ENCODE measurements at regions not wholly inside any gene's neighbourhood (a gene's known extent, or its start where the extent isn't known, plus 50 kb on each side); places are given as distances from the start of the nearest gene placed in this dataset.

- no peak overlapping the region for H3K27ac ChIP-seq
- DNase-seq, result no peak
- H3K4me1 ChIP-seq, result peaks cover 0 to under 1% (median 0%) of the 10 kb centered on the region in 4 donors
- TF ChIP-seq CTCF (IDR thresholded peaks at IDR 0.05) (no peak), POLR2A (IDR thresholded peaks at IDR 0.05) (no peak), POLR2AphosphoS5 (IDR thresholded peaks at IDR 0.05) (no peak), EP300 (IDR thresholded peaks at IDR 0.05; ENCODE audit: low read depth) (no peak)
- in situ Hi-C loops (cut with MboI; ENCODE audit: low pct_ligation_motif_present in 1 of 4, low pct_unique_long_range_greater_than_20kb in 1 of 4, low sequenced_read_pairs in 3 of 4) (loop anchor here in 1 of 4 donors (25.0 kb wide), 1 partner anchor 112 kb away; no protein-coding TSS in a partner anchor), intact Hi-C loops (cut with DNase I; ENCODE audit: low total_unique reads) (no loop called here)
- H3K36me3 ChIP-seq, result no peaks in the 10 kb centered on the region
- no peaks in the 10 kb centered on the region for H3K27me3 ChIP-seq
- peaks cover 8 to 9% of the 10 kb centered on the region in 2 donors for H3K9me3 ChIP-seq
- no peak overlapping the region for H3K4me3 ChIP-seq
- WGBS, 2 donors (ENCODE audit: low coverage in 1 of 2), result 80 to 86% methylated on average over 1 of the region's 1 CpG
These were observed 535.8 kb downstream of the SPATA31D1 start for GRCh38 chr9:82524407-82524806.

- H3K4me1 ChIP-seq, result no peaks in the 10 kb centered on the region
- H3K4me3 ChIP-seq, result no peak overlapping the region
- H3K27ac ChIP-seq, result no peak overlapping the region
- intact Hi-C loops (cut with DNase I; ENCODE audit: low total_unique reads) (no loop called here), in situ Hi-C loops (cut with MboI; ENCODE audit: low pct_ligation_motif_present in 1 of 4, low pct_unique_long_range_greater_than_20kb in 1 of 4, low sequenced_read_pairs in 3 of 4) (no loop called here)
- H3K36me3 ChIP-seq, result no peaks in the 10 kb centered on the region
- H3K27me3 ChIP-seq, result no peaks in the 10 kb centered on the region
- 45 to 71% methylated on average over 1 of the region's 1 CpG for WGBS, 2 donors (ENCODE audit: low coverage in 1 of 2)
- peaks cover 8 to 9% of the 10 kb centered on the region in 2 donors for H3K9me3 ChIP-seq
- DNase-seq, result no peak
- TF ChIP-seq POLR2A (IDR thresholded peaks at IDR 0.05) (no peak), POLR2AphosphoS5 (IDR thresholded peaks at IDR 0.05) (no peak), EP300 (IDR thresholded peaks at IDR 0.05; ENCODE audit: low read depth) (no peak), CTCF (IDR thresholded peaks at IDR 0.05) (no peak)
These were observed 536.4 kb downstream of the RASEF start for GRCh38 chr9:82526577-82526976.

- no peak overlapping the region for H3K27ac ChIP-seq
- no peaks in the 10 kb centered on the region for H3K4me1 ChIP-seq
- intact Hi-C loops (cut with DNase I; ENCODE audit: low total_unique reads), result no loop called here
- H3K27me3 ChIP-seq, result no peaks in the 10 kb centered on the region
- DNase-seq, result no peak
- no peak overlapping the region for H3K4me3 ChIP-seq
- H3K9me3 ChIP-seq, result peaks cover 7 to 9% of the 10 kb centered on the region in 2 donors
- in situ Hi-C loops (cut with MboI; ENCODE audit: low pct_ligation_motif_present in 1 of 4, low pct_unique_long_range_greater_than_20kb in 1 of 4, low sequenced_read_pairs in 3 of 4), result no loop called here
- H3K36me3 ChIP-seq, result no peaks in the 10 kb centered on the region
- TF ChIP-seq POLR2A (IDR thresholded peaks at IDR 0.05) (no peak), CTCF (IDR thresholded peaks at IDR 0.05) (no peak), POLR2AphosphoS5 (IDR thresholded peaks at IDR 0.05) (no peak), EP300 (IDR thresholded peaks at IDR 0.05; ENCODE audit: low read depth) (no peak)
These were observed 531.1 kb downstream of the RASEF start for GRCh38 chr9:82531795-82532194.

GRCh38 chr9:82532504-82533180 lies 530.3 kb downstream of the RASEF start:
- TF ChIP-seq EP300 (IDR thresholded peaks at IDR 0.05; ENCODE audit: low read depth) (no peak), POLR2A (IDR thresholded peaks at IDR 0.05) (no peak), POLR2AphosphoS5 (IDR thresholded peaks at IDR 0.05) (no peak), CTCF (IDR thresholded peaks at IDR 0.05) (peak in 2 of 5 experiments; percentile 14 to 18)
- 38 to 50% methylated on average over 2 of the region's 2 CpGs for WGBS, 2 donors (ENCODE audit: low coverage in 1 of 2)

More at GRCh38 chr9:82532504-82533180, 530.3 kb downstream of the RASEF start:
- peaks cover 0 to 3% of the 10 kb centered on the region in 2 donors for H3K9me3 ChIP-seq
- no peaks in the 10 kb centered on the region for H3K36me3 ChIP-seq
- no peaks in the 10 kb centered on the region for H3K27me3 ChIP-seq
- in situ Hi-C loops (cut with MboI; ENCODE audit: low pct_ligation_motif_present in 1 of 4, low pct_unique_long_range_greater_than_20kb in 1 of 4, low sequenced_read_pairs in 3 of 4) (no loop called here), intact Hi-C loops (cut with DNase I; ENCODE audit: low total_unique reads) (no loop called here)
- H3K27ac ChIP-seq, result no peak overlapping the region
- H3K4me1 ChIP-seq, result no peaks in the 10 kb centered on the region
- DNase-seq, result no peak
- H3K4me3 ChIP-seq, result no peak overlapping the region

All from transverse colon (tissue), 4 donors.